ENCODE measurements at regions not wholly inside any gene's neighbourhood (a gene's known extent, or its start where the extent isn't known, plus 50 kb on each side); places are given as distances from the start of the nearest gene placed in this dataset.
"Not testable (repeated sequence)": the region's sequence is repeated elsewhere in the genome, so short reads cannot be mapped to it uniquely, and the experiment has no call there.

- no peak for DNase-seq (ENCODE audit: low read depth in 1 of 2, low spot score in 1 of 2)
Measured at GRCh38 chr12:92987362-92987761, 58.3 kb upstream of the EEA1 start.

GRCh38 chr12:92987846-92988621, 58.9 kb upstream of the EEA1 start:
- no peak for DNase-seq (ENCODE audit: low read depth in 1 of 2, low spot score in 1 of 2)

GRCh38 chr12:92988622-92989130, 59.6 kb upstream of the EEA1 start:
- DNase-seq (ENCODE audit: low read depth in 1 of 2, low spot score in 1 of 2), result no peak

- DNase-seq (ENCODE audit: low read depth in 1 of 2, low spot score in 1 of 2), result no peak
Measured at GRCh38 chr12:92989715-92990484, 60.8 kb upstream of the EEA1 start.

GRCh38 chr12:92991134-92991533, 62.0 kb upstream of the EEA1 start:
- no peak for DNase-seq (ENCODE audit: low read depth in 1 of 2, low spot score in 1 of 2)

GRCh38 chr12:92992041-92992440, 62.9 kb upstream of the EEA1 start:
- DNase-seq (ENCODE audit: low read depth in 1 of 2, low spot score in 1 of 2), result no peak

GRCh38 chr12:92993259-92993658, 64.2 kb upstream of the EEA1 start:
- DNase-seq (ENCODE audit: low read depth in 1 of 2, low spot score in 1 of 2), result no peak

GRCh38 chr12:92995258-92995903, 66.3 kb upstream of the EEA1 start:
- DNase-seq (ENCODE audit: low read depth in 1 of 2, low spot score in 1 of 2), result no peak

- no peak for DNase-seq (ENCODE audit: low read depth in 1 of 2, low spot score in 1 of 2)
Measured at GRCh38 chr12:93000026-93000425, 70.9 kb upstream of the EEA1 start.

- DNase-seq (ENCODE audit: low read depth in 1 of 2, low spot score in 1 of 2), result no peak
Measured at GRCh38 chr12:93001407-93001806, 72.3 kb upstream of the EEA1 start.

GRCh38 chr12:93002293-93003054, 73.4 kb upstream of the EEA1 start:
- no peak for DNase-seq (ENCODE audit: low read depth in 1 of 2, low spot score in 1 of 2)

GRCh38 chr12:93003531-93004239, 74.6 kb upstream of the EEA1 start:
- DNase-seq (ENCODE audit: low read depth in 1 of 2, low spot score in 1 of 2), result no peak

GRCh38 chr12:93005928-93006392, 76.9 kb upstream of the EEA1 start:
- DNase-seq (ENCODE audit: low read depth in 1 of 2, low spot score in 1 of 2), result no peak

GRCh38 chr12:93006471-93007208, 77.5 kb upstream of the EEA1 start:
- DNase-seq (ENCODE audit: low read depth in 1 of 2, low spot score in 1 of 2), result no peak

- no peak for DNase-seq (ENCODE audit: low read depth in 1 of 2, low spot score in 1 of 2)
Measured at GRCh38 chr12:93007544-93007943, 78.4 kb upstream of the EEA1 start.

GRCh38 chr12:93008044-93008778, 79.1 kb upstream of the EEA1 start:
- DNase-seq (ENCODE audit: low read depth in 1 of 2, low spot score in 1 of 2), result no peak

- DNase-seq (ENCODE audit: low read depth in 1 of 2, low spot score in 1 of 2), result not testable (repeated sequence)
Measured at GRCh38 chr12:93008880-93009279, 79.8 kb upstream of the EEA1 start.

GRCh38 chr12:93009533-93009932, 80.4 kb upstream of the EEA1 start:
- DNase-seq (ENCODE audit: low read depth in 1 of 2, low spot score in 1 of 2), result no peak

GRCh38 chr12:93010461-93010860, 81.4 kb upstream of the EEA1 start:
- DNase-seq (ENCODE audit: low read depth in 1 of 2, low spot score in 1 of 2), result no peak

Measured in activated T-helper 1 cell treated with anti-CD3 and anti-CD28 coated beads, Interleukin-2, amount 50 U/mL, for 16 hours (primary cell).